ENCODE measurements at regions not wholly inside any gene's neighbourhood (a gene's known extent, or its start where the extent isn't known, plus 50 kb on each side); places are given as distances from the start of the nearest gene placed in this dataset.

GRCh38 chr16:54340531-54340930 is 53.9 kb upstream of the IRX3 start:
- DNase-seq (ENCODE audit: low read depth, low spot score) = no peak

- DNase-seq (ENCODE audit: low read depth, low spot score) = no peak
Observed at GRCh38 chr16:54336631-54337204, 50.1 kb upstream of the IRX3 start.

All from ELF-1 (cell line).